ENCODE measurements at regions not wholly inside any gene's neighbourhood (a gene's known extent, or its start where the extent isn't known, plus 50 kb on each side); places are given as distances from the start of the nearest gene placed in this dataset.

DNA sequence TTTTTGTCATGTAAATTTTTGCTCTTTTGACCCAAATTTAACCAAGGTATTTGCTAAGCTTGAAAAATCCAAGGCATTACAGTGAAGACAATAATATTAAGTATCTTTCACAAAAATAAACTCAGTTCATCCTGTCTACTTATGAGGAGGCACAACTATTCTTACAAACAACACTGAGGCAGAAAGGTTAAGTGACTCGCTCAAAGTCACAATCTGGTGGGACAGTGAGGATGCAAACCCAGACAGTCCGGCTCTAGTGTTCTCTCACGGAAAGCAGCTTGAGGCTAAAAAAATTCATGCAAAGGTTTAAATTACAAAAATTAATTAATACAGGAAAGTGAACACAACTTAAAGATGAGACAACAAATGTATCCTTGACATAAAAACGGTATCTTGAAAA is 125.3 kb downstream of the SIPA1L2 start:
- TF ChIP-seq CTCF (conservative IDR thresholded peaks at IDR 0.05) (no peak), ZFX (IDR thresholded peaks at IDR 0.05) (no peak)

Measured in C4-2B (cell line).